HG02763 (cell line): ENCODE measurements at regions not wholly inside any gene's neighbourhood (a gene's known extent, or its start where the extent isn't known, plus 50 kb on each side); places are given as distances from the start of the nearest gene placed in this dataset.

Experiments
- ATAC-seq: cut with Tn5 transposase; IDR thresholded peaks from one replicate; pipeline ENCODE4 v1.9.1; 2021; ENCODE audit warnings: mild to moderate bottlenecking, moderate library complexity; ENCODE audit not compliant: unreplicated experiment

- no peak for ATAC-seq
These were observed 611.0 kb downstream of the TSN start for GRCh38 chr2:122366427-122366826.

GRCh38 chr2:122366969-122367645, 611.7 kb downstream of the TSN start:
- no peak for ATAC-seq

GRCh38 chr2:122367646-122368010, 612.2 kb downstream of the TSN start:
- ATAC-seq, result no peak

GRCh38 chr2:122368576-122369243, 613.3 kb downstream of the TSN start:
- ATAC-seq, result no peak

- no peak for ATAC-seq
These were observed 623.1 kb downstream of the TSN start for GRCh38 chr2:122378521-122378920.

GRCh38 chr2:122384768-122385333, 629.4 kb downstream of the TSN start:
- no peak for ATAC-seq

- no peak for ATAC-seq
These were observed 632.8 kb downstream of the TSN start for GRCh38 chr2:122388208-122388607.

- ATAC-seq, result no peak
These were observed 634.2 kb downstream of the TSN start for GRCh38 chr2:122389694-122390093.

- ATAC-seq, result no peak
These were observed 635.0 kb downstream of the TSN start for GRCh38 chr2:122390406-122390805.

- no peak for ATAC-seq
These were observed 636.3 kb downstream of the TSN start for GRCh38 chr2:122391726-122392125.

- ATAC-seq, result no peak
These were observed 640.2 kb downstream of the TSN start for GRCh38 chr2:122395687-122396086.

GRCh38 chr2:122411231-122411630, 655.8 kb downstream of the TSN start:
- no peak for ATAC-seq

- no peak for ATAC-seq
These were observed 656.9 kb downstream of the TSN start for GRCh38 chr2:122412360-122412759.

GRCh38 chr2:122414902-122415301, 659.5 kb downstream of the TSN start:
- no peak for ATAC-seq

GRCh38 chr2:122417114-122417513, 661.7 kb downstream of the TSN start:
- no peak for ATAC-seq

- ATAC-seq, result no peak
These were observed 666.3 kb downstream of the TSN start for GRCh38 chr2:122421775-122422174.

- no peak for ATAC-seq
These were observed 667.0 kb downstream of the TSN start for GRCh38 chr2:122422384-122422991.

- no peak for ATAC-seq
These were observed 668.5 kb downstream of the TSN start for GRCh38 chr2:122423934-122424333.

GRCh38 chr2:122433123-122433754, 677.8 kb downstream of the TSN start:
- ATAC-seq, result no peak

- ATAC-seq, result no peak
These were observed 689.6 kb downstream of the TSN start for GRCh38 chr2:122445003-122445402.

GRCh38 chr2:122446761-122447160, 691.3 kb downstream of the TSN start:
- ATAC-seq, result no peak

- ATAC-seq, result no peak
These were observed 691.8 kb downstream of the TSN start for GRCh38 chr2:122447237-122447636.
